SK-N-SH (cell line): ENCODE measurements at regions not wholly inside any gene's neighbourhood (a gene's known extent, or its start where the extent isn't known, plus 50 kb on each side); places are given as distances from the start of the nearest gene placed in this dataset.
A peak's percentile ranks its signal among the peaks of the same experiment; 100 is the strongest.

Experiments used
- CTCF ChIA-PET: fragments of 300-600, 350-600 bp; formaldehyde crosslinking; extraction: SDS; loops from one replicate; lab custom pipeline; 2021; lab: Yijun Ruan, JAX
- POLR2A ChIA-PET: fragments of 350-600 bp; sonication (Branson Sonifier 250); formaldehyde crosslinking; extraction: SDS; loops from one replicate; lab custom pipeline; 2020; ENCODE audit warnings: antibody characterized with exemption, inconsistent platforms; lab: Yijun Ruan, JAX
- DNase-seq: peaks from one replicate; pipeline ENCODE4 v3.0.0; 2012
- H2AFZ ChIP-seq: fragments of 200-600 bp; sonication (generic); 2 replicates; pipeline ENCODE4 v1.8.1; 2016; ENCODE audit warnings: antibody characterized with exemption, mild to moderate bottlenecking, low read depth
- H3F3A ChIP-seq: fragments of 200-600 bp; sonication (generic); replicated peaks from 2 replicates; pipeline ENCODE3; 2016; ENCODE audit warnings: antibody characterized with exemption, mild to moderate bottlenecking; ENCODE audit not compliant: insufficient read depth
- H3K27ac ChIP-seq, 2 experiments: fragments of 200-500 bp in 1 of 2; fragments of 200-600 bp in 1 of 2; sonication (Bioruptor generic) in 1 of 2; sonication (generic), shearing (Covaris generic) in 1 of 2; 2 replicates each; pipeline versions ENCODE4 v1.5.1 to v1.6.1; 2014 to 2016; ENCODE audit warnings: low read depth in 2 of 2, inconsistent platforms in 1 of 2, low read length in 1 of 2, mild to moderate bottlenecking in 1 of 2, mixed read lengths in 1 of 2
- H3K27me3 ChIP-seq: fragments of 200-600 bp; sonication (generic), shearing (Covaris generic); 2 replicates; pipeline ENCODE4 v1.6.1; 2016; ENCODE audit warnings: mixed run types; ENCODE audit not compliant: insufficient read depth
- H3K36me3 ChIP-seq, 2 experiments: fragments of 200-500 bp in 1 of 2; fragments of 200-600 bp in 1 of 2; sonication (Bioruptor generic) in 1 of 2; sonication (generic) in 1 of 2; replicated peaks in 1 of 2; 2 replicates each; pipeline versions ENCODE3 to v1.5.1; 2014 to 2016; ENCODE audit warnings: low read length in 1 of 2, mild to moderate bottlenecking in 1 of 2; ENCODE audit not compliant: insufficient read depth in 2 of 2, control insufficient read depth in 1 of 2
- H3K4me1 ChIP-seq, 2 experiments: fragments of 200-500 bp in 1 of 2; fragments of 200-600 bp in 1 of 2; sonication (Bioruptor generic) in 1 of 2; sonication (generic), shearing (Covaris generic) in 1 of 2; 2 replicates each; pipeline versions ENCODE4 v1.5.1 to v1.6.1; 2014 to 2016; ENCODE audit warnings: low read depth in 1 of 2, low read length in 1 of 2, mixed run types in 1 of 2; ENCODE audit not compliant: insufficient read depth in 2 of 2, control insufficient read depth in 1 of 2
- H3K4me2 ChIP-seq: fragments of 200-600 bp; sonication (generic), shearing (Covaris generic); 2 replicates; pipeline ENCODE4 v1.6.1; 2017; ENCODE audit warnings: mixed run types
- H3K4me3 ChIP-seq, 2 experiments: fragments of 200-500 bp in 1 of 2; fragments of 200-600 bp in 1 of 2; sonication (Bioruptor generic) in 1 of 2; sonication (generic), shearing (Covaris generic) in 1 of 2; 2 replicates each; pipeline versions ENCODE4 v1.5.1 to v1.8.1; 2014 to 2016; ENCODE audit warnings: low read depth in 2 of 2, inconsistent platforms in 1 of 2, low read length in 1 of 2, mild to moderate bottlenecking in 1 of 2, mixed read lengths in 1 of 2, moderate library complexity in 1 of 2
- H3K79me2 ChIP-seq: fragments of 200-600 bp; sonication (generic); 2 replicates; pipeline ENCODE4 v1.8.1; 2017; ENCODE audit warnings: mild to moderate bottlenecking; ENCODE audit not compliant: insufficient read depth
- H3K9ac ChIP-seq: fragments of 200-600 bp; sonication (generic); 2 replicates; pipeline ENCODE4 v1.6.1; 2017; ENCODE audit warnings: mixed run types
- H3K9me2 ChIP-seq: fragments of 200-600 bp; sonication (generic); 2 replicates; pipeline ENCODE4 v1.6.1; 2017; ENCODE audit warnings: mixed run types
- H3K9me3 ChIP-seq: fragments of 200-600 bp; sonication (generic); 2 replicates; pipeline ENCODE4 v1.6.1; 2017; ENCODE audit warnings: mixed run types, mild to moderate bottlenecking, moderate library complexity
- H4K20me1 ChIP-seq: fragments of 200-600 bp; sonication (generic); 2 replicates; pipeline ENCODE4 v1.6.1; 2017; ENCODE audit warnings: mild to moderate bottlenecking, mixed run types; ENCODE audit not compliant: insufficient read depth
- CTCF ChIP-seq: fragments of 200-600 bp; sonication (generic); IDR thresholded peaks from 2 replicates; pipeline ENCODE4 v1.6.1; 2017; ENCODE audit warnings: antibody characterized with exemption, mild to moderate bottlenecking, moderate library complexity
- EP300 ChIP-seq, 2 experiments: IDR thresholded peaks; 2 replicates each; pipeline versions ENCODE4 v1.4.0 to v1.6.1; 2012; ENCODE audit warnings: borderline replicate concordance in 1 of 2, low read depth in 1 of 2, low read length in 1 of 2
- FOXM1 ChIP-seq: IDR thresholded peaks from 2 replicates; pipeline ENCODE4 v1.4.0; 2012; ENCODE audit warnings: low read depth, mild to moderate bottlenecking
- MAX ChIP-seq: IDR thresholded peaks from 2 replicates; pipeline ENCODE4 v1.4.0; 2012; ENCODE audit warnings: low read depth
- MXI1 ChIP-seq: IDR thresholded peaks from 2 replicates; pipeline ENCODE4 v1.6.1; 2012; ENCODE audit warnings: mild to moderate bottlenecking, low read depth, low read length, improper control_type of control experiment
- NRF1 ChIP-seq: IDR thresholded peaks from 2 replicates; pipeline ENCODE4 v1.6.1; 2012; ENCODE audit warnings: low read depth, mild to moderate bottlenecking, low read length
- PBX3 ChIP-seq: IDR thresholded peaks from 2 replicates; pipeline ENCODE4; 2012
- RAD21 ChIP-seq: IDR thresholded peaks from 2 replicates; pipeline ENCODE4 v1.6.1; 2012; ENCODE audit warnings: mild to moderate bottlenecking, low read length
- REST ChIP-seq: IDR thresholded peaks from 2 replicates; pipeline ENCODE4 v1.6.1; 2012; ENCODE audit warnings: mild to moderate bottlenecking, low read depth, low read length, moderate library complexity
- SIN3A ChIP-seq: IDR thresholded peaks from 2 replicates; pipeline ENCODE4 v1.6.1; 2012; ENCODE audit warnings: low read depth, mild to moderate bottlenecking, low read length, moderate library complexity, borderline replicate concordance
- USF1 ChIP-seq: IDR thresholded peaks from 2 replicates; pipeline ENCODE4 v1.4.0; 2012; ENCODE audit warnings: low read depth, borderline replicate concordance
- ZBTB33 ChIP-seq: IDR thresholded peaks from 2 replicates; pipeline ENCODE4 v1.4.0; 2012; ENCODE audit warnings: low read depth, borderline replicate concordance
- WGBS: methylation state at CpG from one replicate; pipeline ENCODE4 v1.1.6; 2017; ENCODE audit warnings: low lambda C conversion rate; 5-methylcytosine and 5-hydroxymethylcytosine counted together

GRCh38 chr4:35793766-35794165 is 450.5 kb downstream of the ARAP2 start:
- Histone ChIP-seq H4K20me1 (no peaks in the 10 kb centered on the region), H3K9me2 (no peaks in the 10 kb centered on the region), H3K4me2 (no peak overlapping the region), H3K27me3 (no peaks in the 10 kb centered on the region), H3K9ac (no peak overlapping the region), H3K36me3 (no peaks in the 10 kb centered on the region), H2AFZ (no peak overlapping the region), H3K4me3 (no peak overlapping the region), H3F3A (peaks cover 17% of the 10 kb centered on the region), H3K4me1 (no peaks in the 10 kb centered on the region), H3K79me2 (no peaks in the 10 kb centered on the region), H3K9me3 (peaks cover 8% of the 10 kb centered on the region; the same call in 1 of the 2 replicates), H3K27ac (peak overlapping the region; percentile 64 to 74; a peak in 3 of 4 replicates)
- DNase-seq = no peak
- POLR2A ChIA-PET = no interaction called here
- CTCF ChIA-PET = no interaction called here
- 37% methylated on average over 1 of the region's 1 CpG for WGBS
- TF ChIP-seq RAD21 (no peak), FOXM1 (no peak), REST (no peak), MXI1 (no peak), USF1 (no peak), MAX (no peak), CTCF (no peak), EP300 (IDR thresholded peaks at IDR 0.05; ENCODE audit: borderline replicate concordance in 1 of 2, low read depth in 1 of 2, low read length in 1 of 2) (no peak), NRF1 (no peak), PBX3 (no peak), ZBTB33 (no peak), SIN3A (no peak)
